HG03135 (cell line): ENCODE measurements at regions not wholly inside any gene's neighbourhood (a gene's known extent, or its start where the extent isn't known, plus 50 kb on each side); places are given as distances from the start of the nearest gene placed in this dataset.

Experiments used
- ATAC-seq: cut with Tn5 transposase; IDR thresholded peaks from one replicate; pipeline ENCODE4 v1.9.1; 2021; ENCODE audit warnings: mild to moderate bottlenecking, moderate library complexity; ENCODE audit not compliant: unreplicated experiment

DNA sequence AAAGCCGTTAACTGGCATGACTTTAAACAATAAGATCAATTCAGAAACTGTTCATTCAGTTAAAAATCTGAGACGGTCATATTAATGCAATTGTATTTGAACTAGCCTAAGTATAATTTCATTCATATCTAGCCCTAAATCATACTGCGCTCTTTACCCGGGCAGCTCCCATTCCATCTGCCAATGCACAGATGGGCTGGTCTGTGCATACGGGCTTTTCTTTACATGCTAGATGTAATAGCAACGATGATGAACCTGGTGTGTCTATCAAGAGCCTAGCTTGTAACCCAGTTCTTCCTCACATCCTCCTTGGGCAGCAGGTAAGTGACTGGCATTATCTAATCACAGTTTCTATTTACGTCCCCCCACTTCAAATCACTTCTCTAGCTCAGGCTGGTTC lies 631.5 kb upstream of the KLHL29 start:
- ATAC-seq: no peak

DNA sequence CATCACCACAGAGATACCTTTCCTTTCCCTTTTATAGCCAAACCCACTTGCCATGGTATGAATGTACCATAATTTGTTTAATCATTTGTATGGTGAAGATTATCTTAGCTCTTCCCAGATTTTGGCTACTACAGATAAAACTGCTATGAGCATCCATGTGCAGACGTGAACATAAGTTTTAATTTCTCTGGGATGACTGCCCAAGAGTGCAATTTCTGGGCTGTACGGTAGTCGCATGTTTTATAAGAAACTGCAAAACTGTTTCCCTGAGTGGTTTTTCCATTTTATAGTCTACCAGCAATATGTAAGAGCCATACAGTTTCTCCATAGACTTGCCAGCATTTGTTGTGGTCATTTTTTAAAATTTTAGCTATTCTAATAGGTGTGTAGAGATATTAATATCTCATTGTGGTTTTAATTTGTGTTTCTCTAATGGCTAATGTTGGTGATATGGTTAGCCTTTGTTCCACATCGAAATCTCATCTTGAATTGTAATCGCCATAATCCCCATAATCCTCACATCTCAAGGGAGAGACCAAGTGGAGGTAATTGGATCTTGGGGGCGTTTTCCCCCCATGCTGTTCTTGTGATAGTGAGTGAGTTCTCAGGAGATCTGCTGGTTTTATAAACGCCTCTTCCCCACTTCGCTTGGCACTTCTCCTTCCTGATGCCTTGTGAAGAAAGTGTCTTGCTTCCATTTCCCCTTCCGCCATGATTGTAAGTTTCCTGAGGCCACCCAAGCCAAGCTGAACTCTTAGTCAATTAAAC lies 628.5 kb upstream of the KLHL29 start:
- no peak for ATAC-seq

GRCh38 chr2:22769497-22769896 lies 615.5 kb upstream of the KLHL29 start:
- ATAC-seq: no peak

- ATAC-seq: no peak
Measured at GRCh38 chr2:22784566-22784965, 600.4 kb upstream of the KLHL29 start.

DNA sequence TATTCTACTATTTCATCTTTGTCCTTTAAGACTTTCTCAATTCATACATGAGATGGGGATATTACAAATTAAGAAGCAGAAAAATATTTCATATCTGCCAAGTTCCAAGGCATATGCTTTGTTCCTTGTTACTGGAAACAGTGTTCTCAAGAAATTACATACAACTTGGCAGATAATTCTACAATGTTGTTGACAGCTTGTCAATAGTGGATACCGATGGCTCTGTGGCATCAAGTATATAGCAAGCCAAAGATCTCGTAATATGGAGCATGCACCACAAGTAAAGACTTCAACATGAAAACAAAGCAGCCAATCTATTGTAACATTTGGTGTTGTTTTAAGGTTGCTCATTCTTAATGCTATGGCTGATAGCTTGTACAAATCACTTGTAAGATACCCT lies 598.2 kb upstream of the KLHL29 start:
- ATAC-seq: no peak

DNA sequence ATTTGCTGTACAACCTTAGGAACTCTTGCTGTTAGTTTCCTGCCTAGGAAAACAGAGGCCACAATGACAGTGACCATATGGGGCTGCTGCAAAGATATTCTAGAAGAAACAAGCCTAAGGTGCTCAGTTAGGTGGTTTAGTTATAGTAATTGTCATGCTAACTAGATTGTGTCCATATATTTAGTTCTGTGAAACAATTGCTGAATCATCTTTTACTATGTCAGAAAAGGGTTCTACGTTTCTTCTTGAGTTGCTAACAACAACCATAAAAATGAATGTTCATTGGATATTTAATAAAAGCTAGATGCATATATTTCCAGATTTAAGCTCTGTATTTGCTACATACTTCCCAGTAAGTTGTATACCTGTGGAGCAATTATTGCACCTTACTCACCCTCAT lies 597.2 kb upstream of the KLHL29 start:
- no peak for ATAC-seq

DNA sequence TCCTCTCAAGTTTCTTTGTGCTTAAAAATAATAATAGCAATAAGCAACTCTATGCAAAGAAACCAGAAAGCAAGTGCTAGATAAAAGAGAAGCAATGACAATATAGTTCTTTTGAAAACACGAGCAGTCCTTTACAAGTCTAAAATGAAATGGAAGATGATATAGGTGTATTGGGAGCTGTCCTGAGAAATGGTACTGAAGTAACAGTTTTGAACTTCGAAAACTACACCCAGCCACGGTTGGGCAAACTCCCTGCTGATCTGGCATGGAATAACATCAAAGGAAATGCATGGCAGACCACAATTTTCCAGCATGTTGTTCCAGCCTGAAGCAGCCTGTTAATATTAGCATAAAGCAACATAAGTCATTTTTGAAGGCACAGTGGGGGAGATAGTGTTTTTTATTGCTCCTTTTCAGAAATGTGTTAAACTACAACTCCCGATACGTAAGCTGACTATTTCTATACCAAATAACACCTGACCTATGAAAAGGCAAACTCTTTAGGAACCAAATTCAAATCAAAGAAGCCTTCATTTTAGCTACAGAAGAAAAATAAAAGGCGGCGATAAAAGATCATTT lies 596.1 kb upstream of the KLHL29 start:
- no peak for ATAC-seq

DNA sequence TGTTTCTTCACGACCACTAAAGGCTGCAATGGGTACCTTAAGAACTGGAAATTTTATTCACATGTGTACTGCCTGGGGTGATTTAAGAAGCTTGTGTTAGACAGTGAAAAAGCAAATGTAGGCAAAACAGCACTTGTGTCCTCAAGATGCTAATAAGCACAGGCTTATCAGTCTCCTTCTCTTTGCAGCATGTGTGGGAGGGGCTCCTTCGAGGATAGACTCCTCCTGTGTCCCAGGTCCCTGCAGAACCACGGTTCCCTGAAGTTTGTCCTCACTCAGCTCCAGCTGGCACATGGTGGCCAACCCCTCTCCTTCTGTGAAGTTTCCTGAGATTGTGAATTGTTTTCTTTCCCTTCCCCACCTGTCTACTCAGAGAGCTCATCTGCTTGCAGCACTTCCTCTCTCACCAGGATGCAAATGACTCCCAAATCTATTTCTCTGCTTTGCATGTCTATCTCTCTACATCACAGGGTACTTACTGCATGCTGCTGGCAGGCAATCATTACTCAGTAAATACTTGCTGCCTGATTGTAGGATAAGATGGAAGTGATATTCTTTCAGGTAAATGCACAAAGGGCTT lies 589.6 kb upstream of the KLHL29 start:
- no peak for ATAC-seq

- ATAC-seq: no peak
Measured at GRCh38 chr2:22798386-22798785, 586.6 kb upstream of the KLHL29 start.

- no peak for ATAC-seq
Measured at GRCh38 chr2:22800412-22800811, 584.6 kb upstream of the KLHL29 start.

GRCh38 chr2:22801071-22801470 lies 583.9 kb upstream of the KLHL29 start:
- no peak for ATAC-seq

DNA sequence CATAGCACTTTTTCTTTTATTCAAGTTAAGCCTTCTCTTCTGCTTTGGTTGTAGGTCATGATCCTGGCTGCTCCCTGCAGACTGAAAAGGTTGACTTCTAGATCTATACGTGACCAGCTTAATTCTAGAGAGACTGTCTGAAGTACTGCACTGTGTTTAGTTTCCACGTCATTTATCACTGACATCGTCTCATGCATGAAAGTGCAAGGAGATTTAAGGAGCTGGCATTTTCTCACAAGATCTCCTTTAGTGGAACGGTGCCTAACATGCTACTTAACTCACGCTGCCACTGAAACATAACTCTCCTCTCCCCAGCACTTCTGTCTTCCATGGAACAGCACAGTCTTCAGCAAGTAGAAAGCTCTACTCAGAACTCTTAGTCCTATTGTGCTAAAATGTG lies 583.0 kb upstream of the KLHL29 start:
- no peak for ATAC-seq

DNA sequence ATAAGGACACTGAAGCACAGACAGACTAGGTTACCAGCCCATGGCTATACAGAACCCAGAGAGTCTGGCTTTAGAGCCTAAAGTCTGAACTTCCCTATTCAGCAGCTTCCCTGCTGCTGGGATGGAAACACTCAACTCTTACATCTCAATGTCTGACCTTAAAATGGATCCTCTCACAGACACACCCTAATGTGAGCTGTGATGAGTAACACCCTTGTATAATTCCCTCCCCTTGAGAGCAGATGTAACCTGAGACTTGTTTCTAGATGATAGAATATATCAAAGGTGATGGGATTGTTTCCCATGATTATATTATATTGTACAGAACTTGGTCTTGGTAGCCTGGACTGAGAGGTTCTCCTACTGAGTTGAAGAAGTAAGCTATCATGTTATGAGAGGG lies 577.1 kb upstream of the KLHL29 start:
- ATAC-seq: no peak

GRCh38 chr2:22810602-22811001 lies 574.4 kb upstream of the KLHL29 start:
- ATAC-seq: no peak

DNA sequence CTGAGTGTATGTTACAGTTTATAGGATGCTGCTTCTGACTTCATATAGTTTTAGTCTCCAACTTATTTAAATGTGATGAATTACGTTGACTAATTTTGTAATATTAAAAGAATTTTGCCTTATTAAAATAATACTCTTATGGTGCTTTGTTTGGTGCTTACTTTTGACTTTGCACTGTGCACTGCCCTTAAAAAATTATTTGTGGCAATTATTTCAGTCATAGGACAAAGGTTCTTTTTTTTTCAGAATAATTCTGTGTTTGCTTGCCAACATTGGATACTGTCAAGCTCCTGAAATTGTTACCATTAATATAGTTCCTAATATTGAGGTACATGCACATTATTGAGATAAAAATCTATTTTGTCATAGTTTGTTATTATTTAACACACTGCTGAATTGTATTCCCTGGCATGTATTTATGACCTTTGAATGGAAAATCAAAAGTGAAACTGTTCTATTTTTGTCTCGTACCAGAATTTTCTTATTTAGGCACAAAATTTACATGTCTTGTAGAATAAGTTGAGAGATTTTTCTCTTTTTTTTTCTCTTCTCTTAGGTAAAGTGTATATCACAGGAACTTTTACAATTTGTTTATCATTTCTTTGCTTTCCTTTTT lies 572.8 kb upstream of the KLHL29 start:
- no peak for ATAC-seq

- no peak for ATAC-seq
Measured at GRCh38 chr2:22817197-22817596, 567.8 kb upstream of the KLHL29 start.

DNA sequence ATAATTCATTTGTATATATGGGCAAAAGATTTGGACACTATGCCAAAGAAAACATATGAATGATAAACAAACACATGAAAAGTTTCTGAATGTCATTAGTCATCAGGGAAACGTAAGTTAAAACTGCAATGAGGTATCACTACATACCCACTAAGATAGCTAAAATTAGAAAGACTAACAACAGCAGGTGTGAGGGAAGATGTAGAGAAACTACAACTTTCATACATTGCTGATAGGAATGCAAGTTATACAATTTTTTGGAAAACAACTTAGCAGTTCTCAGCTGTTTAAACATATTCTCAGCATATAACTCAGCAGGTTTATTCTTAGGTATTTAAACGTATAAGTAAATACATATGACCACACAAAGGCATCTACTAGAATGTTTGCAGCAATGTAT lies 563.5 kb upstream of the KLHL29 start:
- no peak for ATAC-seq

DNA sequence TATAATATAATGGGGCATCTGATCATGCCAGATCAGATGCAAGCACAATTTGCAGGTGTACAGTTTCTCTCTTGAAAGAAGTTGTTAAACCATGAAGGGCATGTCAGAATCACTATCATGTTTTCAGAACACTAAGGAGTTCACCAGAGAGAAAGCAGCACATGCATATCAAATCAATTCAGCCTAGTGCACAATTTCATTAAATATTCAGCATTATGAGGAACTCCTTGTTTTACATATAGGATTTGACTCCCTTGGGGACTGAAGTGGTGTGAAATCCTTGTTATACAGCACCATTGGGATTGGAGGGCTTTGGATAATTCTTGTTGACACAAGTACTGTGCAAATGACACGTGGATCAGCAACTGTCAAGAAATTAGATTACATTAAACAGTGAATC lies 562.1 kb upstream of the KLHL29 start:
- ATAC-seq: no peak

- no peak for ATAC-seq
Measured at GRCh38 chr2:22824618-22825017, 560.4 kb upstream of the KLHL29 start.

GRCh38 chr2:22826703-22827102 lies 558.3 kb upstream of the KLHL29 start:
- no peak for ATAC-seq

GRCh38 chr2:22829791-22830190 lies 555.2 kb upstream of the KLHL29 start:
- ATAC-seq: no peak

DNA sequence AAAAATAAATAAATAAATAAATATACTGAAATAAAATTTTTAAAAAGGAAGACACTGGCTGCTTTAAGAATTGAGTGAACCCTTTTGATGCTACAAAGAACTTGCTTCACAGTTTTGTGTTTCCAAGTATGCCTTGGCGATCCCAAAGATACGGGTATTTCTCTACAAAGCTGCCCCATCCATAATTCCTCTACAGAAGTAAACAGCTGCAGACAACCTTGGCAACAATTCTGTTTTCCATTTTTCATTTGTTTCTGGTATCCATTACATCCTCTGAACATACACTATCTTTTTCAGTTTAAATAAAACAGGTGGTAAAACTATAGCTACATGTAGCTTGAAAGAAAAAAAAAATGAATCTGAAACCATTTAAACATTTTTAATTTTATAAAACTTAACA lies 552.8 kb upstream of the KLHL29 start:
- ATAC-seq: no peak
